ENCODE measurements at regions not wholly inside any gene's neighbourhood (a gene's known extent, or its start where the extent isn't known, plus 50 kb on each side); places are given as distances from the start of the nearest gene placed in this dataset.

DNA sequence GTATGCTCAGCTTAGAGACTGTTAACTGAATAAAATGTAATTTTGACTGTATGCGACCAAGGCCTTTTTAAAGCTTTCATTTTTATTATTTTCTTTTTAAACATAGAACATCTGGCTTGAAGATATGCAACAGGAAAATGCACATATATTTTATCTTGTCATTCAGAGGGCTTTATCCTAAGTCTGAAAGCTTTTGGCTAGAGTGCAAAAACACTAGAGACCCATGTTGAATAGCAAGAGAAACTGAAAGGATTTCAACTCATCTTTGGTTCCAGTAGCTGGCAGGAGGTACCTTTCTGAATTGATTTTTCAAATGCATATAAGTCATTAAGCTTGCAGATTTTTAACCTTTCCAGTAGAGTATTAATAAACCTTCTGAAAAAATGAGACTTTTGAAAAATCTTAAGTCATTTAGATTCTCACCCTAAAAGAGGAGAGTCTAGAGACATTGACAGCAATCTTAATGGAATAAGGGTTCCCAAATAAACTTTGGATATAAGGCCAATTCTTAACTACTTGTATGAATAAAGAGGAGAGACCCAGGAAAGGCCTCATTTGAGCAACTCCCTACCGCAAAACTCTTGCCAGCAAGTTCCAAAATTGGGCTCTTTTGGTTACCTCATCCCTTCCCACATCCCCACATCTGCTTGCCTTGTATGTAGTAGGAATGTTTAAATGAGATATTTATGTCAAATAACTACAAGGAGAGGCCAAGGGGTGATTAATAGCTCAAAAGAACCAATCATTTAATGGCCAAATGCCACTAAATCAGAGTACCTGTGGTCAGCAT, 454.4 kb downstream of the HTR7 start:
- no peak for DNase-seq (ENCODE audit: low read depth, low spot score)

DNA sequence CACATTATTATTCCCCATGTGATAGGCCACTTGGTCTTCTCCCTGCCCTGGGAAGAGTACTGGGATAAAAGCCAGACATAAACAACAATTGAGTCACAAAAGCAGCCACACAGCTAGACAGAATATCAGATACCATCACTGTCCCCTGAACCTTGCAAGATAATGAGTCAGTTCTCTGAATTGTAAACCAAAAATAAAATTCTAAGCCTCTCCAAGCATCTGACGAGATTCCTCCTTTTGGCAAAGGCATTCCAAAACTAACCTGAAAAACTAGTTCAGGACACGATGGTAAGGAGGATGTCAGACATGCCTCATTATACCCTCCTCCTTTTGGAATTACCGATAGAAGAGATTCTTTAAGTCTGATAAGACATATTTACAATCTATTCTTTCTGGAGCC, 450.7 kb downstream of the HTR7 start:
- peak; percentile 32 for DNase-seq (ENCODE audit: low read depth, low spot score)

DNA sequence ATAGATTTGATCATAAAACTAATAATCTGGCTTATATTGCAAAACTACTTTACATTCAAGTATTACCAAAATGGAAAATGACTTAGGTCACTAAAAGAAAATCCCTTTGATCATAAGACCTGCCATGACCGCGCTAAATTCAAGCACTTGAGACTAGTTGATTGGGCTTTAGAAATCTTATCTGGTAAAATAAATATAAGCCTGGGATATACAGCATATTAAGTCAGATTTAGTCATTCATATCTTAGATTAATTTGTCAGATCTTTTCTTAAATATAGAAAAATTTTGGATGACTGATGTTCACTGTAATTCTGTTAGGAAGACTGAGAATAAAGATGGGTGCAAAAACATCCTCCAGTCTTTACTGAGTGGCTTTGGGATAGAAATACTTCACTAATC, 450.0 kb downstream of the HTR7 start:
- DNase-seq (ENCODE audit: low read depth, low spot score) = no peak

DNA sequence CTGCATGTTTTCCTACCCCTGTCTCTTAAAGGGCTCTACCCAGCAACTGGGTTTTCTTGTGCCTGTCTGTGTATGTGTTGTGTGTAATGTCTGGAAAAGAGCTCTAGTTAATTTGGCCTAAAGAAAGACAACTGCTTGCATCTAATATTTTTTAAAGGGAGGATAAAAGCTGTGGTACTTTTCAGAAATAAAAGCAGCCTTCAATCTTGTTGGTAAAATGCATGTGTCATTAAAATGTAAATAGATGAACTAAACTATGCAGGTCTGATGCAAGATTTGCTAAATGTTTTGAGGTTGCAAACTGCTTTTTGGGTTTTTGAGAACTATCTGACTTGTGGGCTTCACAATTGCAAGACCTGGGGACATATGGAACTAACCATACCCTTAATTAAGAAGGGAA, 445.3 kb downstream of the HTR7 start:
- DNase-seq (ENCODE audit: low read depth, low spot score) = no peak

DNA sequence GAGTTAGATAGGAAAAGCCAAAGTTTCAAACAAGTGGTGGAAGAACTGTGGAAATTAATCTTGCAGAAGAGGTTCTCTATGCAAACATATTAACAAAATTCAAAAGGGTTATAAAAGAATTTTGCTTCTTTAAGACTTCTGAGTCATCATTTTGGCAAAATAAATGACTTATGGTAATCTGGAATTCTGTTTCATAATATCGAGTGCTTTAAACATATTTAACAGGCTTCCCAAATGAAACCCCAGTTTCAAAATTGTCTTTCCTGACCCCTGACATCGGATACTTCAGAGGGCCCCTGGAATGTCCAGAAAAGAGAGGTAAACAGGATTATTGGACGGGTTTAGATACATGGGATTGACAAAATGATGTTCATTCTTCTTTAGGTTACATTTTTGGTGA, 444.6 kb downstream of the HTR7 start:
- DNase-seq (ENCODE audit: low read depth, low spot score) = no peak

DNA sequence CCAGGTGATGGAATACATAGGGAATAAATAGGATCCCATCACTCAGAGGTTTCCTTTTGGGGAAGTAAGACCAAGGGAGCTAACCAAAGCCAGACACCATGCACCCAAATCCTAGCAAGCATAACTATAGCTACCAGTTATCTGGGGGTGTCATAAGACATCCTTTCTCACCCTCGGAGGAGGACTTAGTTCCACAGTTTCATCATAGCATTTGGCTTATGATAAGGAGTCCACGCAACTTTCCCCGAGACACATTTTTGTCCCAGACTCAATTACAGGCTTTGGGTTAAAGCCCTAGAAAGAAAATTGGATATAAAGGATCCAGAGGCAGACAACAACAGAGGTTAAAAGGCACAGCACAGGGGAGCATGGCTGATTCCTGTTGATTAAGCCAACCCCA, 442.9 kb downstream of the HTR7 start:
- DNase-seq (ENCODE audit: low read depth, low spot score) = no peak

DNA sequence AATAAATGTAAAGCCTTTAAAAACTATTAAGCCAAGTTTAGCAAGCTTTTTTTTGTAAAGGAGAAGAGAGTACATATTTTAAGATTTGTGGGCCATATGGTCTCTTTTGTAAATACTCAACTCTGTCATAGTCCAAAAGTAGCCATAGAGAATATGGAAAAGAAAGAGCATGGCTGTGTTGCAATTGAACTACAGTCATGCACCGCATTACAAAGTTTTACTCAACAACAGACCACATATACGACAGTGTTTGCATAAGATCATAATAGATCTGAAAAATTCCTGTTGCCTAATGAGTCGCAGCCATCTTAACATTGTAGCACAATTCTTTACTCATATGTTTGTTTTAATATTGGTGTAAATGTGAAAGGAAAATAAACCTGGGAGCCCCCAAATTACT, 440.8 kb downstream of the HTR7 start:
- DNase-seq (ENCODE audit: low read depth, low spot score) = no peak

DNA sequence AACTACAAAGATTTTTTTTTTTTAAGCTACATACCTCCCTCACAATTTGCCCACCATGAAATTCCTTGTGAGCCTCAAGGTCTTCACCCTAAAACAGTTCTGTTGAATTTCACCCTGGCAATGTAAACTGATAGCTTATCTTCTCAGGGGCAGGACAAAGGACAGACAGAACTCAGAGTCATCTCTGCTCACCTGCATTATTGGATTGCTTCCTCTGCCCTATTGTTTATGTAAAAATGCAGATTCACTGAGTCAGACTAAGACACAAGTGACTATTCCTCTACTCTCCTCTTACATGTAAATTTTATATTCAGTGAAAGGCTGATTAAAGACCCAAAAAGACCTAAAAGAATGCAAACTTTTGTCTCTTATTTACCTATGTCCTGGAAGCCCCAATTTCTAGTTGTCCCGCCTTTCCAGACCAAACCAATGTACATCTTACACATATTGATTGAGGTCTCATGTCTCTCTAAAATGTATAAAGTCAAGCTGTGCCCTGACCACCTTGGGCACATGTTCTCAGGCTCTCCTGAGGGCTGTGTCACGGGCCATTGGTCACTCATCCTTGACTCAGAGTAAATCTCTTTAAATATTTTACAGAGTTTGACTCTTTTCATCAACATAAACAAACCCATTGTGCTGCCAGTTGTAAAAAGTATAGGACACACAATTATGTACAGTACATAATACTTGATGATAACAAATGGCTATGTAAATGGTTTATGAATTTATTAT, 440.2 kb downstream of the HTR7 start:
- DNase-seq (ENCODE audit: low read depth, low spot score) = no peak

DNA sequence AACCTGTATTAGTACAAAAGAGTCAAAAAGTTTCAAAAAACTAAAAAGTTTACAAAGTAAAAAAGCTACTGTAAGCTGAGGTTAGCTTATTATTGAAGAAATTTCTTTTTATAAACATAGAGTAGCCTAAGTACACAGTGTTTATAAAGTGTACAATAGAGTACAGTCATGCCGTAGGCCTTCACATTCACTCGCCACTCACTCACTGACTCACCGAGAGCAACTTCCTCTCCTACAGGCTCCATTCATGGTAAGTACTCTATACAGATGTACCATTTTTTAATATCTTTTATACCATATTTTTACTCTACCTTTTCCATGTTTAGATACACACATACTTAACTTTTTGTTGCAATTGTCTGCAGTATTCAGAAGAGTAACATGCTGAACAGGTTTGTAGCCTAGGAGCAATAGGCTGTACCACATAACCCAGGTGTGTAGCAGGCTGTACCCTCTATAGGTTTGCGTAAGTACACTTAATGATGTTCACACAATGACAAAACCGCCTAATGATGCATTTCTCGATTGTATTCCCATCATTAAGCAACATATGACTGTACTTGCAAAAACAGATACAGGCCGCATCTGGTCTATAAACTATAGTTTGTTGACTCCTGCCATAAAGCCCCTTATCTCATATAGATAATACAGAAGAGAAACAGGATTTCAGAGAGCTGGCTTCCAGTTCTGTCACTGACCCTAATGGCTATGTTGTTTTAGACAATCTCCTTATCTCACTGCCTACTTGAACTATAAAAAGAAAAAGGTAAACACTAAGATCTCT, 438.8 kb downstream of the HTR7 start:
- DNase-seq (ENCODE audit: low read depth, low spot score) = no peak

DNA sequence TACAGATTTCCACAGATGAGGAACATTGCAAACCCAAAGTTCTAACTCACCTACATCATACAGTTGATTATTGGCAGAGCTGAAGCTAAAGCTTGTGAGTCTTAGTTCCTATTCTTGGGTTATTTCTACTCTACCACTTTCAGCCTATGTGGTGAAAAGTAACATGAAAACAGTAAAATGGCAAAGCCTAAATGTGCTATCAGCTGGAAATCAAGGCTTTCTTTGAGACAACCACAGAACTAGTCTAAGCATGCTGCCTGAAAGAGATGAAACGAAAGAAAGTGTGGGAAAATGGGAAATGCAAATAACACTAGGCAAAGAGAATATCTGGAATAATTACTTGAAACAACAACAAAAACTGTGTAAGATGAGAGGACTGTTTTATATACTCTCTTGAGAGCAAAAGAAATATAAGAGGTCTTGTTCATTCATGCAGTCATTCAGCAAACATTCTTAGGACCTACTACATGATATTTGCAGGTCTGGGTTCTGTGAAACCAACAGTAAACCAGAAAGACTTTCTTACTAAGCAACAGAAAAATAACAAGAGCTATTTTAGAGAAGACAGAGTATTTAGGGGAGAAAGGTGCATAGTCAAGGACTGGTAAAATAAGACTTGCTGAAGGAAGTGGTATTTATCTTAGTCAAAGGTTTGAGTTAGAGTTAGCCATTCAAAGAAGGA, 437.1 kb downstream of the HTR7 start:
- DNase-seq (ENCODE audit: low read depth, low spot score) = no peak

DNA sequence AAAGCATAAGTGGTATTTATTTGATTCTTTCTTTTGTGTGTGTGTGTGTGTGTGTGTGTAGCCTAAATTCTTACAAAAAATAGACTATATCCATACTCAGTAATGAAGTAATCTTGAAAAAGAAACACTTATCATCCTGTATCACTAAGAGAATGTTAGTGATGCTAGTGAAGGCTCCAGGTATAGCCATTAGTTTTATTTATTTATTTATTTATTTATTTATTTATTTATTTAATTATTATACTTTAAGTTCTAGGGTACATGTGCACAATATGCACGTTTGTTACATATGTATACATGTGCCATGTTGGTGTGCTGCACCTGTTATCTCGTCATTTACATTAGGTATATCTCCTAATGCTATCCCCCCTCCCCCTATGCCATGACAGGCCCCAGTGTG, 436.0 kb downstream of the HTR7 start:
- DNase-seq (ENCODE audit: low read depth, low spot score) = no peak

DNA sequence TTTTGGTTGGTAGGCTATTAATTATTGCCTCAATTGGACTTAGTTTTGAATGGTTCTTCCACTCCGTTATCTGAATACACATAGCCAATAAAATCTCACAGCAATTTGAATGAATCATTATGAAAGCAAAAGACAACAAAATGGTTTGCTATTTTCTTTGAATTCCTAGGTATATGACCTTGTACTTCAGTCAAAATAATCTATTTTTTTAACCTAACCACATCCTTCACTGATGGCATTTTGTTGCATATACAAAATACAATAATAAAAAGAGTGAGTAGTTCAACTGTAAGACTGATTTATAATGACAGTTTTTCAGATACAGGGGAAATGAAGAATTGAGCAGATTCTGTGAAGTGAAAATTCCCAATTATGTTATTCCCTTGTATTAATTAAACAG, 433.1 kb downstream of the HTR7 start:
- no peak for DNase-seq (ENCODE audit: low read depth, low spot score)

DNA sequence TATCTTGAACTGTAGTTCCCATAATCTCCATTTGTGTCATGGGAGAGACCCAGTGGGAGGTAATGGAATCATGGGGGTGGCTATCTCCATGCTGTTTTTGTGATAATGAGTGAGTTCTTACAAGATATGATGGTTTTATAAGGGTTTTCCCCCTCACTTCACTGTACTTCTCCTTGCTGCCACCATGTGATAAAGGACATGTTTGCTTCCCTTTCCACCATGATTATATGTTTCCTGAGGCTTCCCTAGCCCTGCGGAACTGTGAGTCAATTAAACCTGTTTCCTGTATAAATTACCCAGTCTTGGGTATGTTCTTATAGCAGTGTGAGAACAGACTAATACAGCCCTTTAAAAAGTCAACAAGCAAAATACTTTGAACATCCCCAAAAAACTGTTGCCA, 427.7 kb downstream of the HTR7 start:
- DNase-seq (ENCODE audit: low read depth, low spot score) = no peak

DNA sequence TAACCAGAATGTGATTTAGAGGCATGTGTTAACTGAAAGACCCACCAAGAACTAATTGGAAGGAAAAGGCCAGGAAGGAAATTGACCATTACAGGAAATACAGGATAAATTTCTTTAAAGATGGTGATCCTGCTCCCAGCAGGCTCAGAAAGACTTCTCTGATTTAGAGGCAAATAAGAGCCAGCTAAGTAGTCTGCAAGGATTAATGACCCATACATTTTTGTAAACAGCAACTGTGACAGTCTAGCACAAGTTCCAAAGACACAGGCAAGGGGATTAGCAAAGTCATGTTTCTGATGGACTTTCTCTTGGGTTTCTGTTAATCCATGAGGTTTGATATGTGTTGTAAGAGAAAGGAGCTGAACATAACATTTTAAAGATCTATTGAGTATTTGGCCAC, 425.0 kb downstream of the HTR7 start:
- DNase-seq (ENCODE audit: low read depth, low spot score) = no peak

DNA sequence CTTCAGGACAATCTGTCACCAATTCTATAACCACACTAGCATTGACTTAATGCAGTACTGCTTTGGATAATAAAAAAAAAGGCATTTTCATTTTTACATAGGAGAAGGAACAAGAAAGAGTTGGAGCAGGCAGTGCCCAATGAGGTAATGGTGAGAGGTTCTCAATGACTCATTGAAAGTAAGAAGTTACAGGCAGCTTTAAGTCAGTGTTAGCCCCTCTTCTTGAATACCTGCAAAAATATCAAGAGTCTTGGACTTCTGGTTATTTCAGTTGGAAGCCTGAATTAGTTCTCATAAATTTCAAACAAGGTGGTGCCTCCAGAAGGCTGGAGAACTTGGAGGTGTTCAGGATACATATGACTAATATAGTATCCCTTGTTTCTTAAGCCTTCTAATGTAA, 422.5 kb downstream of the HTR7 start:
- DNase-seq (ENCODE audit: low read depth, low spot score) = no peak

DNA sequence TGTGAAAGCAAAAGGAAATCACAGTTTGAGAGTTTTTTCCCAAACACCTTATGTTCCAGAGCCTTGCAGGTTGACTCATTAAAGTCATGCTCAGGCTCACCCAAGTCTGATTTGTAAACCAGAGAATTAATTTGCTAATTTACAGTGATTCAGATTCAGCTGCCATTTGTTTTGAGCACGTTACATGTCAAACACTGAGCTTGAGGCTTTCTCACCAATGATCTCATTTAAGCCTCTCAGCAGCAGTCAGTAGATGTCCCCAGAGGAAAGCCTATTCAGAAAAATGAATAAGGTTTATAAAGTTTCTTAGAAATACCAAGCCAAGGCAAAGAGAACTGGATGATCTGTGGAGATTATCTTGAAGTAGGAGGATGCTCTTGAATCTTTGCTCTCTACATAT, 420.4 kb downstream of the HTR7 start:
- no peak for DNase-seq (ENCODE audit: low read depth, low spot score)

DNA sequence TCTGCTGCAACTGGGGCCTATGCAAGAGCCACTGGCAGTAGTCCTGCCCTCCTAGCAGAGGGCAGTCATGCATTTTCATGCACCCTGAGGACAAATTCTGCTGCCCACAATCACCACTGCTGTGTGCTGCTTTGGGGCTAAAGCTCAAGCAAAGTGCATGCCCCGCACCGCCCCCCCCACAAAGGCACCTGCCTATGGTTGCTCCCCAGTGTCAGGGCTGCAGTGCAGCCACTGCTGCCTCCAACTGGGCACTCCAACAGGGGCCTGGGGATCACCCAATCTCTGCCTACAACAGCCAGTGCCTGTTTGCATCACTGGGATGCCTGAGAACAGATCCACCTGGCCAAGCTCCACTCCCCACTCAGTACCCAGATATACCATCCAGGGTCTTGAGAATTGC, 417.0 kb downstream of the HTR7 start:
- DNase-seq (ENCODE audit: low read depth, low spot score) = no peak

DNA sequence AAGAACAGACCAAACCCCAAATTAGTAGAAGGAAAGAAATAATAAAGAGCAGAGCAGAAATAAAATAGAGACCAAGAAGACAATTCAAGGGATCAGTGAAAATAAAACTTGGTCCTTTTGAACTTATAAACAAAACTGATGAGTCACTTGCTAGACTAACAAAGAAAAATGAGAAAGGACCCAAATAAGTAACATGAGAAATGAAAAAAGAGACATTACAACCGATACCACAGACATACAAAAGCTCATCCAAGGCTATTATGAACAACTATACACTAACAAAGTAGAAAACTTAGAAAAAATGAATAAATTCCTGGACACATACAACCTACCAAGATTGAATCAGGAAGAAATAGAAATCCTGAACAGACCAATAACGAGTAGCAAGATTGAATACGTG, 414.5 kb downstream of the HTR7 start:
- DNase-seq (ENCODE audit: low read depth, low spot score) = no peak

DNA sequence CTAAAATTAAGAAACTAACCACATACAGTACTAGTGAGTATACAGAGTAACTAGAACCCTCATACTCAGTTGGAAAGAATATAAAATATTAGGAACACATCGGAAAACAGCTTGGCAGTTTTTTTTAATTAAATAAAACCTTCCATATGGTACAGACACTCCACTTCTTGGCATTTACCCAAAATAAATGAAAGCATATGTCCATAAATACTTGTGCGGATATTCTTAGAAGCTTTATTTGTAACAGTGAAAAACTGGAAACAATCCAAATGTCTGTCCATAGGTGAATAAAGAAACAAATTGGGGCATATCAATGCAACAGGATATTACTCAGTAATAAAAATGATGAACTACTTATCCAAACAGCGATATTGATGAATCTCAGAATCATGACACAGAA, 410.0 kb downstream of the HTR7 start:
- no peak for DNase-seq (ENCODE audit: low read depth, low spot score)

DNA sequence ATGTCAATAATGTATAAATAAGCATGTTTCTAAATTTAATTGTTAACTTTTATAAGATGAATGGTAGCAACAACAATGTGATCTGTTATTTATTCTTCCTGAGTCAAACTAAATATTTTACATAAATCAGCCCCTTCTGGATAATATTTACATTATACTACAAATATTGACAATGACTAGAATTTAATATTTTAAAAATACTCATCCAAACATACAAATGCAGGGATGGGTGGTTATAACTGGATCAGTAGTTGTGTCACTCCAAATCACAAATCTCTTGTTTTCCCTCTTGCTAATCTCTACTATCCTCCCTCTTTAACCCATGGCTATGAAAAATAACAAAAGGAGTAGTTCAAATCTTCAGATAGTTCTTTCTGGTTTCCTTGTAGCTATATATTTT, 407.0 kb downstream of the HTR7 start:
- DNase-seq (ENCODE audit: low read depth, low spot score) = no peak

DNA sequence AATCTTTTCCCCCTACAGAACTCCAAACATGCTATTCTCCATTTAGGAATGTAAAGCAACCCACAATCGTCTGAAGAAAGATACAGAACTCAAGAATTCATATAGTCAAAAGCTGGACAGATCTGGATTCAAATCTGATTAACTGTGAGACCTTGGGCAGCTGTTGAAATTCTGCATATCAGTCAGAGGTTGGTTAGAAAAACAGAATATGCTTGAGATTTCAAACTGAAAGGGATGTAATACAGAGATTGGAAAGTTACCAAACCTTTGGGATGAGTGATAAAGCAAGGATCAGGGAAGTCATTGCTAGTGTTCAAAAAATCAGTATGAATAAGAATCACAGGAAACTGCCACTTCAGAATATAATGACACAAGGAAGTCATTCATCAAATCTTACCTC, 406.6 kb downstream of the HTR7 start:
- DNase-seq (ENCODE audit: low read depth, low spot score) = no peak

DNA sequence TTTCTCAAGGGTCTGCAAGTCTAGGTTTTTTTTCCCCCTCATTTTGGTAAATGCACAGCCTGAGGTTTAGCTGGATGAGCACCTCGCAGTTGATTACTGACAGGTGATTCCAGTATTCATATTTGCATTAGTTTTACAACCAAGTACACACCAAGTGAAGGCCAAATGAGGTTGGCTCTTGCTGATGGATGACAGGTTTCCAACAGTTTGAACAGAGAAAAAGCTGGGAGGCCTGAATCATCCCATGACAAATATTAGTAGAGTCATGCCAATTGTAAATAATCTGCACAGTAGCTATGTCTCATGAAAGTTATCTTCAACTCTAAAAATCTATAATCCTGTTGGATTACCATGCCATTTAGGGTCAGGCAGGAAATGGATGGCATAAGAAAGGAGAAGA, 399.8 kb downstream of the HTR7 start:
- no peak for DNase-seq (ENCODE audit: low read depth, low spot score)

Data from ELF-1 (cell line).